HuH-7 (cell line): ENCODE measurements at regions not wholly inside any gene's neighbourhood (a gene's known extent, or its start where the extent isn't known, plus 50 kb on each side); places are given as distances from the start of the nearest gene placed in this dataset.
A peak's percentile ranks its signal among the peaks of the same experiment; 100 is the strongest.

Source experiments
- DNase-seq: peaks from one replicate; pipeline ENCODE4 v3.0.0; 2011; ENCODE audit warnings: low spot score

- no peak for DNase-seq
These were observed 209.0 kb downstream of the LTN1 start for GRCh38 chr21:28783641-28784185.

GRCh38 chr21:28781602-28782276 is 210.9 kb downstream of the LTN1 start:
- peak; percentile 6 for DNase-seq

- no peak for DNase-seq
These were observed 212.8 kb downstream of the LTN1 start for GRCh38 chr21:28779914-28780313.

GRCh38 chr21:28776251-28776650 is 216.4 kb downstream of the LTN1 start:
- no peak for DNase-seq

- DNase-seq, result no peak
These were observed 217.6 kb downstream of the LTN1 start for GRCh38 chr21:28775071-28775470.

- no peak for DNase-seq
These were observed 219.6 kb downstream of the LTN1 start for GRCh38 chr21:28773036-28773435.

GRCh38 chr21:28771790-28772501 is 220.7 kb downstream of the LTN1 start:
- no peak for DNase-seq

- no peak for DNase-seq
These were observed 221.6 kb downstream of the LTN1 start for GRCh38 chr21:28770867-28771661.

GRCh38 chr21:28769683-28770082 is 223.0 kb downstream of the LTN1 start:
- DNase-seq, result no peak

- no peak for DNase-seq
These were observed 223.9 kb downstream of the LTN1 start for GRCh38 chr21:28768753-28769152.

- no peak for DNase-seq
These were observed 225.2 kb downstream of the LTN1 start for GRCh38 chr21:28767523-28767922.

- no peak for DNase-seq
These were observed 228.8 kb downstream of the LTN1 start for GRCh38 chr21:28763809-28764418.

- DNase-seq, result no peak
These were observed 230.3 kb downstream of the LTN1 start for GRCh38 chr21:28762357-28762735.

- no peak for DNase-seq
These were observed 230.9 kb downstream of the LTN1 start for GRCh38 chr21:28761674-28762356.

GRCh38 chr21:28758883-28759242 is 233.8 kb downstream of the LTN1 start:
- DNase-seq, result no peak

GRCh38 chr21:28758042-28758882 is 234.4 kb downstream of the LTN1 start:
- DNase-seq, result no peak

GRCh38 chr21:28754862-28755261 is 237.8 kb downstream of the LTN1 start:
- DNase-seq, result no peak

- DNase-seq, result no peak
These were observed 238.5 kb downstream of the LTN1 start for GRCh38 chr21:28754127-28754611.

- no peak for DNase-seq
These were observed 240.5 kb downstream of the LTN1 start for GRCh38 chr21:28752131-28752530.

GRCh38 chr21:28751176-28751575 is 241.5 kb downstream of the LTN1 start:
- DNase-seq, result no peak

- no peak for DNase-seq
These were observed 242.1 kb downstream of the LTN1 start for GRCh38 chr21:28750565-28750964.
